ENCODE measurements at regions not wholly inside any gene's neighbourhood (a gene's known extent, or its start where the extent isn't known, plus 50 kb on each side); places are given as distances from the start of the nearest gene placed in this dataset.

GRCh38 chr15:29400701-29401100 lies 131.1 kb upstream of the NSMCE3 start:
- DNase-seq = no peak
- Histone ChIP-seq H3K4me1 (no peaks in the 10 kb centered on the region), H3K36me3 (ENCODE audit: insufficient read depth in 1 of 2, low read depth in 1 of 2) (no peaks in the 10 kb centered on the region), H3K27me3 (ENCODE audit: insufficient read depth in 3 of 3, low read length in 2 of 3) (no peaks in the 10 kb centered on the region), H3K9me3 (no peaks in the 10 kb centered on the region), H3K27ac (no peak overlapping the region), H3K4me3 (no peak overlapping the region)
- no peak for ATAC-seq
- TF ChIP-seq, protein P1, sequence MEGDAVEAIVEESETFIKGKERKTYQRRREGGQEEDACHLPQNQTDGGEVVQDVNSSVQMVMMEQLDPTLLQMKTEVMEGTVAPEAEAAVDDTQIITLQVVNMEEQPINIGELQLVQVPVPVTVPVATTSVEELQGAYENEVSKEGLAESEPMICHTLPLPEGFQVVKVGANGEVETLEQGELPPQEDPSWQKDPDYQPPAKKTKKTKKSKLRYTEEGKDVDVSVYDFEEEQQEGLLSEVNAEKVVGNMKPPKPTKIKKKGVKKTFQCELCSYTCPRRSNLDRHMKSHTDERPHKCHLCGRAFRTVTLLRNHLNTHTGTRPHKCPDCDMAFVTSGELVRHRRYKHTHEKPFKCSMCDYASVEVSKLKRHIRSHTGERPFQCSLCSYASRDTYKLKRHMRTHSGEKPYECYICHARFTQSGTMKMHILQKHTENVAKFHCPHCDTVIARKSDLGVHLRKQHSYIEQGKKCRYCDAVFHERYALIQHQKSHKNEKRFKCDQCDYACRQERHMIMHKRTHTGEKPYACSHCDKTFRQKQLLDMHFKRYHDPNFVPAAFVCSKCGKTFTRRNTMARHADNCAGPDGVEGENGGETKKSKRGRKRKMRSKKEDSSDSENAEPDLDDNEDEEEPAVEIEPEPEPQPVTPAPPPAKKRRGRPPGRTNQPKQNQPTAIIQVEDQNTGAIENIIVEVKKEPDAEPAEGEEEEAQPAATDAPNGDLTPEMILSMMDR (IDR thresholded peaks at IDR 0.05) = no peak
- WGBS, 3 donors = 61 to 63% (median 61%) methylated on average over 8 of the region's 8 CpGs
- intact Hi-C loops (cut with DNase I) = no loop called here

- TF ChIP-seq, protein P1 (IDR thresholded peaks at IDR 0.05) = no peak
- H3K4me3 ChIP-seq = no peak overlapping the region
- no peaks in the 10 kb centered on the region for H3K4me1 ChIP-seq
- no peak overlapping the region for H3K27ac ChIP-seq
- H3K36me3 ChIP-seq (ENCODE audit: insufficient read depth in 1 of 2, low read depth in 1 of 2) = no peaks in the 10 kb centered on the region
- ATAC-seq = no peak
- no peaks in the 10 kb centered on the region for H3K27me3 ChIP-seq (ENCODE audit: insufficient read depth in 3 of 3, low read length in 2 of 3)
- no peaks in the 10 kb centered on the region for H3K9me3 ChIP-seq
- 81 to 85% (median 84%) methylated on average over 1 of the region's 1 CpG for WGBS, 3 donors
- intact Hi-C loops (cut with DNase I) = no loop called here
- no peak for DNase-seq
Observed at GRCh38 chr15:29398907-29399306, 129.3 kb upstream of the NSMCE3 start.

- 77 to 82% (median 79%) methylated on average over 4 of the region's 4 CpGs for WGBS, 3 donors
- ATAC-seq (no peak), DNase-seq (no peak)
- intact Hi-C loops (cut with DNase I) = no loop called here
- Histone ChIP-seq H3K9me3 (no peaks in the 10 kb centered on the region), H3K4me1 (no peaks in the 10 kb centered on the region), H3K27me3 (ENCODE audit: insufficient read depth in 3 of 3, low read length in 2 of 3) (no peaks in the 10 kb centered on the region), H3K4me3 (no peak overlapping the region), H3K36me3 (ENCODE audit: insufficient read depth in 1 of 2, low read depth in 1 of 2) (no peaks in the 10 kb centered on the region), H3K27ac (no peak overlapping the region)
- TF ChIP-seq, protein P1 (IDR thresholded peaks at IDR 0.05) = no peak
Observed at GRCh38 chr15:29396176-29396811, 126.7 kb upstream of the NSMCE3 start.

DNA sequence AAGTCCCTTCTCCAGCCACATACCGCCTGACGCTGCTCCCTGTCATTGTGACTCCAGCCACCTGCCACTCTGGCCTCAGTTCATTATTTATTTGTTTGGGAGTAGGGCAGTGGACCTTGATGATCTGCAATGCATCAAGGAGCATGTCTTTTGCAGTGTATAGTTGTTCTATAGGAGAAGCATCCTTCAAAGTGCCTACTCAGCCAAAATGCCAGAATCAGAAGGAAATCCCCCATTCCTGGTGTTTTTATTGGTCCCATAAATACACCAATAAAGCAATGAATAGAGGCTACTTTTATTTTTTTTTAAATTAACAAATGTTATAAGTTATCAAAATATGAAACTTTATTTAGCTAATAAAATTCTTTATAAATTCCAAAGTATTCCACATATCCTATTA lies 123.8 kb upstream of the NSMCE3 start:
- Histone ChIP-seq H3K4me1 (no peaks in the 10 kb centered on the region), H3K36me3 (ENCODE audit: insufficient read depth in 1 of 2, low read depth in 1 of 2) (no peaks in the 10 kb centered on the region), H3K27ac (no peak overlapping the region), H3K9me3 (no peaks in the 10 kb centered on the region), H3K4me3 (no peak overlapping the region), H3K27me3 (ENCODE audit: insufficient read depth in 3 of 3, low read length in 2 of 3) (no peaks in the 10 kb centered on the region)
- TF ChIP-seq, protein P1 (IDR thresholded peaks at IDR 0.05) = no peak
- WGBS, 3 donors = 71 to 81% (median 78%) methylated on average over 2 of the region's 2 CpGs
- intact Hi-C loops (cut with DNase I) = no loop called here
- DNase-seq (no peak), ATAC-seq (no peak)

DNA sequence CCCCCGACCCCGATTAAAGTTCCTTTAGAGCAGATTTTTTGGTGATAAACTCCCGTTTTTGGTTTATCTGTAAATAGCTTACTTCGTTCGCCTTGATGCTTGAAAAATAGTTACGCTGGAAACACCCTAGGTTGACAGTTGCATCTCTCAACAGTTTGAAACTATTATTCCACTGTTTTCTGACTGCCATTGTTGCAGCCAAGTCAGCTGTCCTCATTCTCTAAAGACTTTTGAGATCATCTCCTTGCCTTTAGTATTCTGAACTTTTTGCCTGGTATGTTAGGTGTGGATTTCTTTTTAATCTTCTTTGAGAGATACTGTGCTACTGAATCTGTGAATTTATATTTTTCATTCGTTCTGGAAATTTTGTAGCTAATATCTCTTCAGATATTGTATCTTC lies 122.7 kb upstream of the NSMCE3 start:
- DNase-seq = no peak
- Histone ChIP-seq H3K27ac (no peak overlapping the region), H3K27me3 (ENCODE audit: insufficient read depth in 3 of 3, low read length in 2 of 3) (no peaks in the 10 kb centered on the region), H3K9me3 (no peaks in the 10 kb centered on the region), H3K4me3 (no peak overlapping the region), H3K36me3 (ENCODE audit: insufficient read depth in 1 of 2, low read depth in 1 of 2) (no peaks in the 10 kb centered on the region), H3K4me1 (no peaks in the 10 kb centered on the region)
- ATAC-seq = no peak
- WGBS, 3 donors = 90 to 94% (median 91%) methylated on average over 7 of the region's 7 CpGs
- TF ChIP-seq, protein P1 (IDR thresholded peaks at IDR 0.05) = no peak
- intact Hi-C loops (cut with DNase I) = no loop called here
